Heart left ventricle (tissue), 16 donors: ENCODE measurements at regions not wholly inside any gene's neighbourhood (a gene's known extent, or its start where the extent isn't known, plus 50 kb on each side); places are given as distances from the start of the nearest gene placed in this dataset.
A peak's percentile ranks its signal among the peaks of the same experiment; 100 is the strongest.

ENCODE experiments used
- ATAC-seq, 4 donors: fragments of 200-7000 bp; cut with Tn5 transposase; one replicate each; pipeline ENCODE4 v1.9.1; 2020 to 2022; ENCODE audit warnings: moderate library complexity in 4 of 4, mild to moderate bottlenecking in 3 of 4, moderate number of reproducible peaks in 1 of 4
- DNase-seq, 5 donors: peaks; one replicate each; pipeline ENCODE4 v3.0.0-alpha.2; 2020
- H3K27ac ChIP-seq, 12 donors: fragments of 200-600 bp; sonication (generic) in 4 of 12; one replicate each; pipeline versions ENCODE4 v1.5.0 to v1.8.0; 2016 to 2022; ENCODE audit warnings: mild to moderate bottlenecking in 2 of 12
- H3K27me3 ChIP-seq, 9 donors: fragments of 200-600 bp; sonication (generic) in 2 of 9; one replicate each; pipeline versions ENCODE4 v1.5.1 to v1.8.0; 2016 to 2022; ENCODE audit warnings: mild to moderate bottlenecking in 3 of 9
- H3K36me3 ChIP-seq, 9 donors: fragments of 200-600 bp; sonication (generic) in 2 of 9; one replicate each; pipeline versions ENCODE4 v1.5.0 to v1.8.0; 2018 to 2022; ENCODE audit warnings: mild to moderate bottlenecking in 2 of 9
- H3K4me1 ChIP-seq, 12 donors: fragments of 200-600 bp; sonication (generic) in 4 of 12; one replicate each; pipeline versions ENCODE4 v1.5.0 to v1.8.0; 2016 to 2022; ENCODE audit warnings: mild to moderate bottlenecking in 3 of 12
- H3K4me3 ChIP-seq, 12 donors: fragments of 200-600 bp; sonication (generic) in 4 of 12; one replicate each; pipeline versions ENCODE4 v1.5.0 to v1.8.0; 2017 to 2022; ENCODE audit warnings: mild to moderate bottlenecking in 9 of 12, moderate library complexity in 4 of 12
- H3K9me3 ChIP-seq, 12 donors: fragments of 200-600 bp; sonication (generic) in 4 of 12; one replicate each; pipeline versions ENCODE4 v1.5.0 to v1.8.0; 2016 to 2022; ENCODE audit warnings: mild to moderate bottlenecking in 1 of 12
- CTCF ChIP-seq, 12 donors: fragments of 200-600 bp; sonication (generic) in 4 of 12; IDR thresholded peaks; one replicate each; pipeline versions ENCODE4 v1.5.0 to v1.8.0; 2018 to 2022; ENCODE audit warnings: antibody characterized with exemption in 12 of 12, mild to moderate bottlenecking in 5 of 12
- POLR2A ChIP-seq, 2 donors: fragments of 450-650 bp; IDR thresholded peaks; one replicate each; pipeline ENCODE4 v1.6.1; 2017; ENCODE audit warnings: antibody characterized with exemption in 2 of 2, mild to moderate bottlenecking in 2 of 2, moderate library complexity in 2 of 2
- WGBS, 4 donors: extraction: QIAGEN DNeasy Blood & Tissue Kit in 2 of 4; methylation state at CpG; one replicate each; pipeline versions ENCODE4 v1.1.5 to v1.1.7; 2013 to 2018; 5-methylcytosine and 5-hydroxymethylcytosine counted together
- intact Hi-C, 10 donors: fragments of 100-400 bp; cut with DNase I; formaldehyde crosslinking; loops; one replicate each; pipeline versions ENCODE4 v1.11.1 to v1.14.2; 2022
- donor health status: ischemic (EF 13 %, LVEDD 7.1; RV severe dilation, severe dysfunction).
- donor health status: healthy with polysubstance abuse.
- donor health status: DM: no; HTN: yes; CAD: no.
- donor health status: DM: no; HTN: no; CAD: no.
- donor health status: ischemic (EF 25% LVEDD 6.9; RV normal size, moderate dysfunction).
- donor health status: ischemic (EF 25% LVEDD 5.7; RV mildly dilated, moderate dysfunction).
- donor health status: healthy.
- donor health status: DM: yes; HTN: yes; CAD: no.
- donor health status: ischemic (EF 35%, LVEDD 5.7; RV mildly dilated, moderate dysfunction).
- donor health status: nonischemic (EF 11% LVEDD 7.7; RV severe dilation, severe dysfunction).
- donor health status: DM: yes; HTN: yes; CAD: no.
- donor health status: PGD.
- donor health status: ischemic (EF 29% LVEDD 5.4; RV normal size, mild dysfunction).
- donor health status: nonischemic (EF 23%, LVEDD 6.1; RV moderate dilation, normal function).

GRCh38 chr22:44407171-44407986 lies 90.7 kb downstream of the RTL6 start:
- Histone ChIP-seq H3K4me1 (peaks cover 0 to 34% (median 3%) of the 10 kb centered on the region in 12 donors), H3K36me3 (no peaks in the 10 kb centered on the region), H3K27ac (no peak overlapping the region), H3K27me3 (no peaks in the 10 kb centered on the region), H3K9me3 (no peaks in the 10 kb centered on the region), H3K4me3 (no peak overlapping the region)
- ATAC-seq (no peak), DNase-seq (peak in 2 of 5 donors; percentile 16 to 41)
- WGBS, 4 donors: 89 to 93% (median 90%) methylated on average over 18 to 23 of the region's 23 CpGs
- intact Hi-C loops: no loop called here
- no peak for TF ChIP-seq POLR2A (IDR thresholded peaks at IDR 0.05)
- TF ChIP-seq CTCF (IDR thresholded peaks at IDR 0.05): no peak

- no peaks in the 10 kb centered on the region for H3K36me3 ChIP-seq
- 82 to 89% (median 83%) methylated on average over 12 to 13 of the region's 13 CpGs for WGBS, 4 donors
- H3K9me3 ChIP-seq: no peaks in the 10 kb centered on the region
- H3K27me3 ChIP-seq: no peaks in the 10 kb centered on the region
- no peak for TF ChIP-seq CTCF (IDR thresholded peaks at IDR 0.05)
- no peak for TF ChIP-seq POLR2A (IDR thresholded peaks at IDR 0.05)
- no peak overlapping the region for H3K4me3 ChIP-seq
- ATAC-seq (no peak), DNase-seq (peak in 2 of 5 donors; percentile 8 to 10)
- intact Hi-C loops: no loop called here
- peaks cover 0 to 34% (median 3%) of the 10 kb centered on the region in 12 donors for H3K4me1 ChIP-seq
- H3K27ac ChIP-seq: no peak overlapping the region
Measured at GRCh38 chr22:44406341-44407170, 91.5 kb downstream of the RTL6 start.

- ATAC-seq: no peak
- H3K4me1 ChIP-seq: peaks cover 0 to 30% (median 1%) of the 10 kb centered on the region in 12 donors
- intact Hi-C loops: no loop called here
- TF ChIP-seq CTCF (IDR thresholded peaks at IDR 0.05) (no peak), POLR2A (IDR thresholded peaks at IDR 0.05) (no peak)
- H3K36me3 ChIP-seq: no peaks in the 10 kb centered on the region
- H3K27ac ChIP-seq: no peak overlapping the region
- H3K27me3 ChIP-seq: no peaks in the 10 kb centered on the region
- no peak overlapping the region for H3K4me3 ChIP-seq
- H3K9me3 ChIP-seq: no peaks in the 10 kb centered on the region
- DNase-seq: peak in 2 of 5 donors; percentile 16 to 27
- 92 to 98% (median 94%) methylated on average over 2 of the region's 2 CpGs for WGBS, 4 donors
Measured at GRCh38 chr22:44405661-44406060, 92.4 kb downstream of the RTL6 start.
